22Rv1 (cell line): ENCODE measurements at regions not wholly inside any gene's neighbourhood (a gene's known extent, or its start where the extent isn't known, plus 50 kb on each side); places are given as distances from the start of the nearest gene placed in this dataset.

Experiments used
- ZFX ChIP-seq: fragments of 450-650 bp; IDR thresholded peaks from 2 replicates; pipeline ENCODE4 v1.6.1; 2017; ENCODE audit warnings: antibody characterized with exemption, borderline replicate concordance
- TF ChIP-seq, protein P1 (sequence below): fragments of 450-650 bp; IDR thresholded peaks from 2 replicates; pipeline ENCODE4 v1.5.1; 2017; ENCODE audit warnings: mild to moderate bottlenecking

DNA sequence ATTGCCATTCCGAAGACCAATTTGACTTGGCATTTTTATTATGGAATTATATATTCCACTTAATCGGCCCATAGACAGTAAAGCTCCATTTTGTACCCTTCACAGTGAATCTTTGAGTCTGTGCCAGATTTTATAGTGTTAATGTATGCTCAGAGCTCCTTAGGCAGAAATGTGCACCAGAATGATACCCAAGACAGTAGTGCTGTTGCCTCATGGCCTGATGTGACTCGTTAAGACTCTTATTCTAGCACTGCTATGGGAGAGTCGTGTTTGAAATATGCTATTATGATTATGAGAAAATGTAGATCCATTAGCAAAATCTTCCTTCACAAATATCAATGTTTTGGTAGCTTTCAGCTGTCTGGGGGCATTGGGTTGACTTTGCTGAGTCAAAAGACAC is 209.8 kb upstream of the RAG2 start:
- TF ChIP-seq, protein P1, sequence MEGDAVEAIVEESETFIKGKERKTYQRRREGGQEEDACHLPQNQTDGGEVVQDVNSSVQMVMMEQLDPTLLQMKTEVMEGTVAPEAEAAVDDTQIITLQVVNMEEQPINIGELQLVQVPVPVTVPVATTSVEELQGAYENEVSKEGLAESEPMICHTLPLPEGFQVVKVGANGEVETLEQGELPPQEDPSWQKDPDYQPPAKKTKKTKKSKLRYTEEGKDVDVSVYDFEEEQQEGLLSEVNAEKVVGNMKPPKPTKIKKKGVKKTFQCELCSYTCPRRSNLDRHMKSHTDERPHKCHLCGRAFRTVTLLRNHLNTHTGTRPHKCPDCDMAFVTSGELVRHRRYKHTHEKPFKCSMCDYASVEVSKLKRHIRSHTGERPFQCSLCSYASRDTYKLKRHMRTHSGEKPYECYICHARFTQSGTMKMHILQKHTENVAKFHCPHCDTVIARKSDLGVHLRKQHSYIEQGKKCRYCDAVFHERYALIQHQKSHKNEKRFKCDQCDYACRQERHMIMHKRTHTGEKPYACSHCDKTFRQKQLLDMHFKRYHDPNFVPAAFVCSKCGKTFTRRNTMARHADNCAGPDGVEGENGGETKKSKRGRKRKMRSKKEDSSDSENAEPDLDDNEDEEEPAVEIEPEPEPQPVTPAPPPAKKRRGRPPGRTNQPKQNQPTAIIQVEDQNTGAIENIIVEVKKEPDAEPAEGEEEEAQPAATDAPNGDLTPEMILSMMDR: no peak
- TF ChIP-seq ZFX: no peak
